ENCODE measurements at regions not wholly inside any gene's neighbourhood (a gene's known extent, or its start where the extent isn't known, plus 50 kb on each side); places are given as distances from the start of the nearest gene placed in this dataset.

GRCh38 chr2:120804459-120804858, 68.8 kb downstream of the GLI2 start:
- no peak for DNase-seq (ENCODE audit: extremely low read depth, insufficient read length)
- no peak for TF ChIP-seq CTCF (IDR thresholded peaks at IDR 0.05; ENCODE audit: insufficient read depth, low read length, poor library complexity, severe bottlenecking)
- Histone ChIP-seq H3K4me3 (replicated peaks; ENCODE audit: low read depth, low read length) (no peak overlapping the region), H3K27me3 (replicated peaks; ENCODE audit: control insufficient read depth, insufficient read depth, low read length) (peaks cover 2% of the 10 kb centered on the region; the same call in 1 of the 2 replicates), H3K36me3 (ENCODE audit: control insufficient read depth, insufficient read depth, low read length) (no peaks in the 10 kb centered on the region)

- no peaks in the 10 kb centered on the region for H3K36me3 ChIP-seq (ENCODE audit: control insufficient read depth, insufficient read depth, low read length)
- H3K27me3 ChIP-seq (replicated peaks; ENCODE audit: control insufficient read depth, insufficient read depth, low read length) = peaks cover 2% of the 10 kb centered on the region; the same call in 1 of the 2 replicates
- no peak for TF ChIP-seq CTCF (IDR thresholded peaks at IDR 0.05; ENCODE audit: insufficient read depth, low read length, poor library complexity, severe bottlenecking)
- DNase-seq (ENCODE audit: extremely low read depth, insufficient read length) = no peak
- H3K4me3 ChIP-seq (replicated peaks; ENCODE audit: low read depth, low read length) = no peak overlapping the region
Observed at GRCh38 chr2:120805011-120805410, 69.3 kb downstream of the GLI2 start.

- Histone ChIP-seq H3K27me3 (replicated peaks; ENCODE audit: control insufficient read depth, insufficient read depth, low read length) (peaks cover 2% of the 10 kb centered on the region; the same call in 1 of the 2 replicates), H3K4me3 (replicated peaks; ENCODE audit: low read depth, low read length) (no peak overlapping the region), H3K36me3 (ENCODE audit: control insufficient read depth, insufficient read depth, low read length) (no peaks in the 10 kb centered on the region)
- no peak for TF ChIP-seq CTCF (IDR thresholded peaks at IDR 0.05; ENCODE audit: insufficient read depth, low read length, poor library complexity, severe bottlenecking)
- no peak for DNase-seq (ENCODE audit: extremely low read depth, insufficient read length)
Observed at GRCh38 chr2:120805602-120806001, 69.9 kb downstream of the GLI2 start.

GRCh38 chr2:120807751-120808150, 72.1 kb downstream of the GLI2 start:
- no peak for TF ChIP-seq CTCF (IDR thresholded peaks at IDR 0.05; ENCODE audit: insufficient read depth, low read length, poor library complexity, severe bottlenecking)
- peaks cover 2% of the 10 kb centered on the region; the same call in 1 of the 2 replicates for H3K27me3 ChIP-seq (replicated peaks; ENCODE audit: control insufficient read depth, insufficient read depth, low read length)
- H3K4me3 ChIP-seq (replicated peaks; ENCODE audit: low read depth, low read length) = no peak overlapping the region
- DNase-seq (ENCODE audit: extremely low read depth, insufficient read length) = no peak
- H3K36me3 ChIP-seq (ENCODE audit: control insufficient read depth, insufficient read depth, low read length) = no peaks in the 10 kb centered on the region

GRCh38 chr2:120809151-120809550, 73.5 kb downstream of the GLI2 start:
- DNase-seq (ENCODE audit: extremely low read depth, insufficient read length) = no peak
- Histone ChIP-seq H3K36me3 (ENCODE audit: control insufficient read depth, insufficient read depth, low read length) (no peaks in the 10 kb centered on the region), H3K4me3 (replicated peaks; ENCODE audit: low read depth, low read length) (no peak overlapping the region), H3K27me3 (replicated peaks; ENCODE audit: control insufficient read depth, insufficient read depth, low read length) (peaks cover 2% of the 10 kb centered on the region; the same call in 1 of the 2 replicates)
- TF ChIP-seq CTCF (IDR thresholded peaks at IDR 0.05; ENCODE audit: insufficient read depth, low read length, poor library complexity, severe bottlenecking) = no peak

All from GM06990 (cell line).